Renal pelvis (tissue), 1 donor: ENCODE measurements at regions not wholly inside any gene's neighbourhood (a gene's known extent, or its start where the extent isn't known, plus 50 kb on each side); places are given as distances from the start of the nearest gene placed in this dataset.

Experiments
- DNase-seq: peaks from one replicate; pipeline ENCODE4 v3.0.0-alpha.2; 2013

DNA sequence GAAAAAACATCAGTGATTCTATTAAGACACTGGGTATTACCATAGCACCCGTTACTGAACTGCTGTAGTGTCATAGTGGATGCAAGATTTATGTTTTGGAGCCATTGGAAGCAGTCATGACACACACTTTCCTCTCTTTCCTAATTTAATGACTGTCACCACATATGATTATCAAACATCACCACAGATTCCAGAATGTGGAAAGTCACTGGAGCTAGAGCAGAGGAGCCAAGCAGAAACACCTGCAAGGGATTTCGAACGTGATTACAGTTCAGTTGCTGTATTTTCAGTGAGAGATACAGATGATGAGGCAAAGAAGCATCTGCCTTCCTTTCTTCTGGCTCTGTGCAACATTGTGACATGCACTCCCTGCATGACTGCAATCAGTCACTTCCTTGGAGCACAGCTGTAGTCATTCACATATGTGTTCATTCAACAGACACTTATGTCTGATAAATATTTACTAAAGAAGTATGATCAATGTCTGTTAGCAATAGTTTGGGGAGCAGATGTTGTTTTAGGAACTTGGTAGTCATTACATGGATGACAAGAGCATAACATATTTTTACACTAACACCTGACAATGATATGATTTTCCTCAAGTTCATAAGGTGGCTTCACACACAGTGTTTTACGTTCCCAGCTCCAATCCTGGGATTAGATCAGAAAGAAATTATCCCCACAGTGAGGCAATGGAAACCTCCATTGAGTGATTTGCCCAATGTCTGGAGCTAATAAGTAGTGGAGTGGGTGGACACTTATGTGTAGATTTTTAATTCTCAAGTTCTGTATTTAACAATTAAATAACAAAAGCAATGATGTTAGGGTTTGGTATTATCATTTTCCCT lies 416.6 kb downstream of the PLCL1 start:
- no peak for DNase-seq

DNA sequence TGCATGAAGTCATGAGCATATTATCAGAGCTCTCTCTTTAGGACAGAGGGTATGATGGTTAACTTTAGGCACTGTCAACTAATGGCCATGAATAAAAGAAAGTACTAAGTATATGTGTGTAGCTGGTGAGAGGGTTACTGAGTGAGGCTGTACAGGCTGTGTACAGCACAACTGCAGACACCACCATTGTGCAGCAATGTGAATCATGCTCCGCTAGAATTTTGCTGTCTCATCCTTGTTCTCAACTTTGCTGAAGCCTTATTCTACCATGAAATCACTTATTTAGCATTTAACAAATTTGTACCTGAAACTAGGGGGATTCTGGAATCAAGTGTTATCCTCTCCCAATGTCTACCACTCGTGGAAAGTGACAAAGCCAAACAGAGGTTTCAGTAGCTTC lies 414.9 kb downstream of the PLCL1 start:
- DNase-seq = no peak

DNA sequence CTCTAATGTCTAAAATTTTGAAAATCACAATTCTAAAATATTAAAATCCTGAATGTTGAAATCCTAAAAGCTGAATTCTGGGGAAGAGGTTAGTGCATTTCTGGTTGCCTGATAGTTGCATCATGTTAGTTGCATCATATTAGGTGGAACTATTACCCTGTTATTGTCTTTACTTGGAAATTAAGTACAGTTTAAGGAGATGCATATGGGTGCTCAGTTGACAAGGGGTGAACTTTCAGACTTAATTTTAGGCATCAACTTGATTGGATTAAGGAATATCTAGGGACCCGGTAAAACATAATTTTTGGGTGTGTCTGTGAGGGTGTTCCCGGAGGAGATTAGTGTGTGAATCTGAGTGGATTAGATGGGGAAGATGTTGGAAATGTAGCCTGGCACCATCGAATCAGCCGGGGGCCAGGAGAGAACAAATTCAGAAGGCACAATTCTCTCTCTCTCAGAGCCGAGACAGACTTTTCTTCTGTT lies 409.8 kb downstream of the PLCL1 start:
- no peak for DNase-seq

DNA sequence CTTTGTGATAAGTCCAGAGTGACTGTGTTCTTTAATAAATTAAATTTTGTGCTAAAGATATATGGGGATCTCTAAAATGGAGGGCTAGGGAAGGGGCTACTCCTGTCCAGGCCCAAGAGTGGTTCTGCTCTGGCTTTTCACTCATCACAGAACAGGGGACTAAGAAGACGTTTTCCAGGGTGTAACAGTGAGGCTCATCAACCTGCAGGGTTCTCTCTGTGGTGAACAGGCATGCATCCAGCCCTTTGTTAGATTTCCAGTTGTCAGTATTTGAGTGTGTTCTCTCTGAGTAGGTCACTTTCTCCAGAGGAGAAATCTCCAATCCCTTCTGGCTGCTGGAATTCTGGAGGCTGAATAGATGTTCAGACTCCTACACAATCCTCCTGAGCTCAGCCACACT lies 408.9 kb downstream of the PLCL1 start:
- DNase-seq = no peak

DNA sequence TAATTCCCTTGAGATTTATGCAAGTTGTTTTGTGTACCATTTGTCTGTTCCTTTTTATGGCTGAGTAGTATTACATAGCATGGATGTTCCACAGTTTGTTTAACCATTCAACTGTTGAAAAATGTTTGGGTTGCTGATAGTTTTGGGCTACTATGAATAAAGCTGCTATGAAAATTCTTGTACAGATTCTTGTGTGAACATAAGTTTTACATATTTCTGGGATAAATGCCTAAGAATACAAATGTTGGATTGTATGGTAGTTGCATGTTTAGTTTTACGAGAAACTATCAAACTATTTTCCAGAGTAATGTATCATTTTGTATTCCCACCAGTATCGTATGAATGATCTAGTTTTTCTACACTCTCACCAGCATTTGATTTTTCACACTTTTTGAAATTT lies 407.3 kb downstream of the PLCL1 start:
- no peak for DNase-seq

DNA sequence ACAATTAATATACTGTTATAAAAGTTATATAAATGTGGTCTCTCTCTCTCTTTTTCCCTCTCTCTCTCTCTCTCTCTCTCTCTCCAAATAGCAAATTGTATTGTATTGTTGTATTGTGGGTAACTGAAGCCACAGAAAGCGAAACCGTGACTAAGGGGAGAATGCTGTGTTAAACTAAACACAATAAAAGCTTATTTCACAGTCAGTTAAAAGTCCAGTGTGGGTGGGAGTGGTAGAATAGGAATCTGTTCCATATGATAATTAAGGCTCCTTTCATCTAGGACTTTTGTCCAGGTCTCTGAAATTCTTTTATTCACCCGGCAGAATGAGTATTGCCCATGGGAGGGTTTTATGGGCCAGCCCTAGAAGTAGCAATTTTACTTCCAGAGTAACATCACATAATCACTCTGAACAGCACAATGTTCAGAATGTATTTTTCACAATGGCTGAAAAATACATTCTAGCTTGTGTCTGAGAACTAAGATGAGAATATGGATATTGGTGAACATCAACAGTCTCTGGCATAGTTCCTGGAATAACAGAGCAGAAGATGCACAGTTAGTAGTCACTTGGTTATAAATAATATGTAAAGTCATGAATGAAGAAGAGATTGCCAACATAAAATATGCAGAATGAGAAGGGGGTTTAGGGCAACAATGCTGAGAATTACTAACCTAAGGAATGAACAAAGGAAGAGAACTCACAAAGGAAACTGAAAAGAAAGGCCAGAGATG lies 399.1 kb downstream of the PLCL1 start:
- DNase-seq = no peak
